Adrenal gland (tissue), 5 donors: ENCODE measurements at regions not wholly inside any gene's neighbourhood (a gene's known extent, or its start where the extent isn't known, plus 50 kb on each side); places are given as distances from the start of the nearest gene placed in this dataset.

ENCODE experiments used
- POLR2A ChIP-seq, 2 donors: fragments of 450-650 bp; IDR thresholded peaks; one replicate each; pipeline ENCODE4 v1.6.1; 2017; ENCODE audit warnings: antibody characterized with exemption in 2 of 2, mild to moderate bottlenecking in 2 of 2, moderate library complexity in 1 of 2
- TF ChIP-seq, protein P1 (sequence below), 6 experiments: fragments of 450-650 bp in 4 of 6; fragments of 200-600 bp in 2 of 6; sonication (generic) in 1 of 6; IDR thresholded peaks; 1 replicate in 5 of 6; 2 replicates in 1 of 6; pipeline versions ENCODE4 v1.5.1 to v1.8.0; 2016 to 2021; ENCODE audit warnings: antibody characterized with exemption in 6 of 6, mild to moderate bottlenecking in 2 of 6, moderate library complexity in 1 of 6
- donor health status: DM: no; HTN: no; CAD: no.

DNA sequence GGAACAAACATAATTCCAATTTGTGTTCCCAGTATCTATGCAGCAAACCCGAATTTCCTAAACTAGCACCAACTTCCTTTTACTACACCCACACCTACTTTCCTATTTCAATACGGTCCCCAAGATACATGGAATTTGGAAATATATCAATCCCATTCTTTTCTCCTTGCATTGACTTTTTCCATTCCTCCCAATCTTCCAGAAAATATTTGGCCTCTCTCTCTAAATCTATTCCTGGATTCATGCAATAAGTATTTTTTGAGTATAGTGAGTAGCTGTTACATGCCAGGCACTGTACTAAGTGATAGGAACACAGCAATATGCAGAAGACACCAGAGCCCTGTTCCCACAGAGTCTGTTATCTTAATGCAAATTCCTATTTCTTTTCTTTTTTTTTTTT, 216.2 kb upstream of the PIK3R1 start:
- TF ChIP-seq, protein P1, sequence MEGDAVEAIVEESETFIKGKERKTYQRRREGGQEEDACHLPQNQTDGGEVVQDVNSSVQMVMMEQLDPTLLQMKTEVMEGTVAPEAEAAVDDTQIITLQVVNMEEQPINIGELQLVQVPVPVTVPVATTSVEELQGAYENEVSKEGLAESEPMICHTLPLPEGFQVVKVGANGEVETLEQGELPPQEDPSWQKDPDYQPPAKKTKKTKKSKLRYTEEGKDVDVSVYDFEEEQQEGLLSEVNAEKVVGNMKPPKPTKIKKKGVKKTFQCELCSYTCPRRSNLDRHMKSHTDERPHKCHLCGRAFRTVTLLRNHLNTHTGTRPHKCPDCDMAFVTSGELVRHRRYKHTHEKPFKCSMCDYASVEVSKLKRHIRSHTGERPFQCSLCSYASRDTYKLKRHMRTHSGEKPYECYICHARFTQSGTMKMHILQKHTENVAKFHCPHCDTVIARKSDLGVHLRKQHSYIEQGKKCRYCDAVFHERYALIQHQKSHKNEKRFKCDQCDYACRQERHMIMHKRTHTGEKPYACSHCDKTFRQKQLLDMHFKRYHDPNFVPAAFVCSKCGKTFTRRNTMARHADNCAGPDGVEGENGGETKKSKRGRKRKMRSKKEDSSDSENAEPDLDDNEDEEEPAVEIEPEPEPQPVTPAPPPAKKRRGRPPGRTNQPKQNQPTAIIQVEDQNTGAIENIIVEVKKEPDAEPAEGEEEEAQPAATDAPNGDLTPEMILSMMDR (IDR thresholded peaks at IDR 0.05) = no peak
- no peak for TF ChIP-seq POLR2A (IDR thresholded peaks at IDR 0.05)
